ENCODE measurements at regions not wholly inside any gene's neighbourhood (a gene's known extent, or its start where the extent isn't known, plus 50 kb on each side); places are given as distances from the start of the nearest gene placed in this dataset.

- peaks cover 4% of the 10 kb centered on the region for H3K9me3 ChIP-seq (ENCODE audit: insufficient read depth, low read depth, low read length)
- H3K36me3 ChIP-seq (ENCODE audit: insufficient read depth, low read length): no peaks in the 10 kb centered on the region
- H3K27ac ChIP-seq (ENCODE audit: low read depth, low read length): no peak overlapping the region
- no peak overlapping the region for H3K9ac ChIP-seq (ENCODE audit: low read length)
- H4K20me1 ChIP-seq (ENCODE audit: insufficient read depth, low read length): no peaks in the 10 kb centered on the region
- H3K79me2 ChIP-seq (ENCODE audit: insufficient read depth, low read length): no peaks in the 10 kb centered on the region
- no peaks in the 10 kb centered on the region for H3K27me3 ChIP-seq (ENCODE audit: insufficient read depth, low read length)
- FAIRE-seq (no peak), DNase-seq (ENCODE audit: low read depth) (no peak)
- Mint-ChIP-seq H3K36me3 (ENCODE audit: low read depth, unreplicated experiment) (no peaks in the 10 kb centered on the region), H3K27ac (ENCODE audit: unreplicated experiment) (no peak overlapping the region), H3K27me3 (ENCODE audit: low read depth, unreplicated experiment) (no peaks in the 10 kb centered on the region), H3K9me3 (ENCODE audit: unreplicated experiment) (no peaks in the 10 kb centered on the region), H3K4me3 (ENCODE audit: unreplicated experiment) (no peak overlapping the region), H3K4me1 (ENCODE audit: low read depth, unreplicated experiment) (no peaks in the 10 kb centered on the region)
- H3K4me3 ChIP-seq (ENCODE audit: insufficient read depth, low read depth, low read length): no peak overlapping the region
- H3K4me1 ChIP-seq (ENCODE audit: insufficient read depth, low read length): no peaks in the 10 kb centered on the region
- no peak overlapping the region for H3K4me2 ChIP-seq (ENCODE audit: low read length)
- no peak overlapping the region for H2AFZ ChIP-seq (ENCODE audit: low read depth, low read length)
- TF ChIP-seq EZH2 (IDR thresholded peaks at IDR 0.05; ENCODE audit: insufficient read depth, low read length): no peak
- TF ChIP-seq, protein P1, sequence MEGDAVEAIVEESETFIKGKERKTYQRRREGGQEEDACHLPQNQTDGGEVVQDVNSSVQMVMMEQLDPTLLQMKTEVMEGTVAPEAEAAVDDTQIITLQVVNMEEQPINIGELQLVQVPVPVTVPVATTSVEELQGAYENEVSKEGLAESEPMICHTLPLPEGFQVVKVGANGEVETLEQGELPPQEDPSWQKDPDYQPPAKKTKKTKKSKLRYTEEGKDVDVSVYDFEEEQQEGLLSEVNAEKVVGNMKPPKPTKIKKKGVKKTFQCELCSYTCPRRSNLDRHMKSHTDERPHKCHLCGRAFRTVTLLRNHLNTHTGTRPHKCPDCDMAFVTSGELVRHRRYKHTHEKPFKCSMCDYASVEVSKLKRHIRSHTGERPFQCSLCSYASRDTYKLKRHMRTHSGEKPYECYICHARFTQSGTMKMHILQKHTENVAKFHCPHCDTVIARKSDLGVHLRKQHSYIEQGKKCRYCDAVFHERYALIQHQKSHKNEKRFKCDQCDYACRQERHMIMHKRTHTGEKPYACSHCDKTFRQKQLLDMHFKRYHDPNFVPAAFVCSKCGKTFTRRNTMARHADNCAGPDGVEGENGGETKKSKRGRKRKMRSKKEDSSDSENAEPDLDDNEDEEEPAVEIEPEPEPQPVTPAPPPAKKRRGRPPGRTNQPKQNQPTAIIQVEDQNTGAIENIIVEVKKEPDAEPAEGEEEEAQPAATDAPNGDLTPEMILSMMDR (IDR thresholded peaks at IDR 0.05; ENCODE audit: insufficient read depth, low read depth, low read length): no peak
These were observed 513.0 kb upstream of the ADAMTS16 start for GRCh38 chr5:4627131-4627530.

DNA sequence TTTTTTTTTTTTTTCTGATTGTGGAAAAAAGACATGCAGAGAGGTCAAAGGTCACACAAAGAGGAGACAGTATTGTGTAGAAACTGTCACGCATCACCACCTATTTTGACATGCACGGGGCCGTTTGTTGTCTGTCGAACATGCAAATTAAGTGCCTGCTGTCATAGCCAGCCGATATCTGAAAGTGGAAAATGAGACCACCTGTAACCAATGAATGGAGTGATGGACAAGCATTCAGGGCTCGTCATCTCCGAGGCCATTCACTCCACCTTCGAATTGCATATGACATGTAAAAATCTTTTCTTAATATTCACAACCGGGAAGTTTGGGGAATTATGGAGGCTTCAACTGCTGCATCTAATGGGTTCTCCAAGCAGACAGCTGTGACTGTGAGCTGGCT lies 512.2 kb upstream of the ADAMTS16 start:
- Histone ChIP-seq H3K27ac (ENCODE audit: low read depth, low read length) (no peak overlapping the region), H3K4me3 (ENCODE audit: insufficient read depth, low read depth, low read length) (no peak overlapping the region), H3K79me2 (ENCODE audit: insufficient read depth, low read length) (no peaks in the 10 kb centered on the region), H2AFZ (ENCODE audit: low read depth, low read length) (no peak overlapping the region), H3K4me2 (ENCODE audit: low read length) (no peak overlapping the region), H4K20me1 (ENCODE audit: insufficient read depth, low read length) (no peaks in the 10 kb centered on the region), H3K9me3 (ENCODE audit: insufficient read depth, low read depth, low read length) (peaks cover 4% of the 10 kb centered on the region), H3K9ac (ENCODE audit: low read length) (no peak overlapping the region), H3K27me3 (ENCODE audit: insufficient read depth, low read length) (no peaks in the 10 kb centered on the region), H3K36me3 (ENCODE audit: insufficient read depth, low read length) (no peaks in the 10 kb centered on the region), H3K4me1 (ENCODE audit: insufficient read depth, low read length) (no peaks in the 10 kb centered on the region)
- Mint-ChIP-seq H3K36me3 (ENCODE audit: low read depth, unreplicated experiment) (no peaks in the 10 kb centered on the region), H3K27ac (ENCODE audit: unreplicated experiment) (no peak overlapping the region), H3K4me3 (ENCODE audit: unreplicated experiment) (no peak overlapping the region), H3K4me1 (ENCODE audit: low read depth, unreplicated experiment) (no peaks in the 10 kb centered on the region), H3K27me3 (ENCODE audit: low read depth, unreplicated experiment) (no peaks in the 10 kb centered on the region), H3K9me3 (ENCODE audit: unreplicated experiment) (no peaks in the 10 kb centered on the region)
- DNase-seq (ENCODE audit: low read depth) (no peak), FAIRE-seq (no peak)
- TF ChIP-seq, protein P1 (IDR thresholded peaks at IDR 0.05; ENCODE audit: insufficient read depth, low read depth, low read length): no peak
- TF ChIP-seq EZH2 (IDR thresholded peaks at IDR 0.05; ENCODE audit: insufficient read depth, low read length): no peak

DNA sequence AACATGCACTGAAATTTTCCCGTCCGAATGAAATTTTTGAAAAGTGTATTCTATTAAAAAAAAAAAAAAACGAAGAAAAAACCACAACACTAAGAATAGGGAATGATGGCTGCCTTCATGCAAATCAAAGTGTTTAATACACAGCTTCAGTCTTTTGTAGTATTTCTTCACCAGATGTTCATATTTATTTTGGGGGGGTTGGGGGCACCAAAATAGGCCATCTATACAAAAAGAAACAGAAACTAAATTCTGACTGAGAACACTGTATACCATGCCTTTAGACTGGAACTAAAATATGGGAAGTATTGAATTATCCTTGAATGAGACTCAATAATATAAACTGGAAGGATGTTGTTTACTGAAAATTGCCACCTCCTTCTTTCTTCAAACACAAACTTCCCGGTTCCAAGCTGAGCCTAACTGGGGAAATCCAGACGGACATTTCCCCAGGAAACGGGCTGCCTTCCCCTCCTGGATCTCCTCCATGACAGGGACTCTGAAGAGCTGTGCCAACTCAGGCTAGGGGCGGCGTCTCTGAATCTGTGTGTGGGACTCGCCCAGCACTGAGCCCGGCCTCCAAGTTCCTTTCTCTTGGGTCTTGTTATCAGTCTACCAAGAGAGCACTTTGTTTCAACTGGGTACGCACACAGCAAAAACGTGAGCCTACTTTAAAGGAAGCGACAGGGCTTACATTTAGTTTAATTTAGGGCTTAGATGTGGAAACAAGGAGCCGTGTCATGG lies 511.3 kb upstream of the ADAMTS16 start:
- Histone ChIP-seq H3K9me3 (ENCODE audit: insufficient read depth, low read depth, low read length) (peaks cover 4% of the 10 kb centered on the region), H3K4me3 (ENCODE audit: insufficient read depth, low read depth, low read length) (no peak overlapping the region), H3K36me3 (ENCODE audit: insufficient read depth, low read length) (no peaks in the 10 kb centered on the region), H3K4me1 (ENCODE audit: insufficient read depth, low read length) (no peaks in the 10 kb centered on the region), H2AFZ (ENCODE audit: low read depth, low read length) (no peak overlapping the region), H4K20me1 (ENCODE audit: insufficient read depth, low read length) (no peaks in the 10 kb centered on the region), H3K9ac (ENCODE audit: low read length) (no peak overlapping the region), H3K4me2 (ENCODE audit: low read length) (no peak overlapping the region), H3K27me3 (ENCODE audit: insufficient read depth, low read length) (no peaks in the 10 kb centered on the region), H3K27ac (ENCODE audit: low read depth, low read length) (no peak overlapping the region), H3K79me2 (ENCODE audit: insufficient read depth, low read length) (no peaks in the 10 kb centered on the region)
- H3K4me1 Mint-ChIP-seq (ENCODE audit: low read depth, unreplicated experiment): no peaks in the 10 kb centered on the region
- H3K9me3 Mint-ChIP-seq (ENCODE audit: unreplicated experiment): no peaks in the 10 kb centered on the region
- H3K27ac Mint-ChIP-seq (ENCODE audit: unreplicated experiment): no peak overlapping the region
- H3K4me3 Mint-ChIP-seq (ENCODE audit: unreplicated experiment): no peak overlapping the region
- FAIRE-seq (no peak), DNase-seq (ENCODE audit: low read depth) (no peak)
- TF ChIP-seq, protein P1 (IDR thresholded peaks at IDR 0.05; ENCODE audit: insufficient read depth, low read depth, low read length): no peak
- TF ChIP-seq EZH2 (IDR thresholded peaks at IDR 0.05; ENCODE audit: insufficient read depth, low read length): no peak
- no peaks in the 10 kb centered on the region for H3K27me3 Mint-ChIP-seq (ENCODE audit: low read depth, unreplicated experiment)
- no peaks in the 10 kb centered on the region for H3K36me3 Mint-ChIP-seq (ENCODE audit: low read depth, unreplicated experiment)
